ENCODE measurements at regions not wholly inside any gene's neighbourhood (a gene's known extent, or its start where the extent isn't known, plus 50 kb on each side); places are given as distances from the start of the nearest gene placed in this dataset.
A peak's percentile ranks its signal among the peaks of the same experiment; 100 is the strongest.

DNA sequence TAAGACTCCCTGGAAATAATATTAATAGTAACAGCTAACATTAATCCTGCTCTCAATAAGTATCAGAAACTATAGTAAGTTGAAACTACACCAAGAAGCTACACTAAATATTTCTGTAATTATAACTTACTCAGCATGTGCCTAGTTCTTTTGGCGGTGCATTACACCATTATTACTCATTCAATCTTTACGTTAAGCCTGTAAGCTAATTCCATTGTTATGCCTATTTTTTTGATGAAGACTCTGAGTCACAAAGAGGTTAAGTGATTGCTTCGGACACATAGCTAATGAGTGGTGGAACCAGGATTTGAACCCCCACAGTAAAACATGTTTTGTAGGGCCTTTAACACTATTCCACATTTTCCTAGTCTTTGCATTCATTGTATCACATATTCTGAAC is 111.6 kb downstream of the RASSF10 start:
- peaks cover 23% of the 10 kb centered on the region for H3K36me3 Mint-ChIP-seq (ENCODE audit: low read depth)
- TF ChIP-seq, protein P1, sequence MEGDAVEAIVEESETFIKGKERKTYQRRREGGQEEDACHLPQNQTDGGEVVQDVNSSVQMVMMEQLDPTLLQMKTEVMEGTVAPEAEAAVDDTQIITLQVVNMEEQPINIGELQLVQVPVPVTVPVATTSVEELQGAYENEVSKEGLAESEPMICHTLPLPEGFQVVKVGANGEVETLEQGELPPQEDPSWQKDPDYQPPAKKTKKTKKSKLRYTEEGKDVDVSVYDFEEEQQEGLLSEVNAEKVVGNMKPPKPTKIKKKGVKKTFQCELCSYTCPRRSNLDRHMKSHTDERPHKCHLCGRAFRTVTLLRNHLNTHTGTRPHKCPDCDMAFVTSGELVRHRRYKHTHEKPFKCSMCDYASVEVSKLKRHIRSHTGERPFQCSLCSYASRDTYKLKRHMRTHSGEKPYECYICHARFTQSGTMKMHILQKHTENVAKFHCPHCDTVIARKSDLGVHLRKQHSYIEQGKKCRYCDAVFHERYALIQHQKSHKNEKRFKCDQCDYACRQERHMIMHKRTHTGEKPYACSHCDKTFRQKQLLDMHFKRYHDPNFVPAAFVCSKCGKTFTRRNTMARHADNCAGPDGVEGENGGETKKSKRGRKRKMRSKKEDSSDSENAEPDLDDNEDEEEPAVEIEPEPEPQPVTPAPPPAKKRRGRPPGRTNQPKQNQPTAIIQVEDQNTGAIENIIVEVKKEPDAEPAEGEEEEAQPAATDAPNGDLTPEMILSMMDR (IDR thresholded peaks at IDR 0.05): no peak
- H3K4me3 Mint-ChIP-seq: peak overlapping the region; percentile 56
- peak overlapping the region; percentile 88 for H3K27ac Mint-ChIP-seq
- peaks cover 59% of the 10 kb centered on the region for H3K4me1 Mint-ChIP-seq (ENCODE audit: low read depth)
- peak; percentile 69 for DNase-seq
- peaks cover 10% of the 10 kb centered on the region; the same call in 1 of the 2 replicates for H3K9me3 Mint-ChIP-seq
- no peaks in the 10 kb centered on the region for H3K27me3 Mint-ChIP-seq (ENCODE audit: insufficient read depth)

DNA sequence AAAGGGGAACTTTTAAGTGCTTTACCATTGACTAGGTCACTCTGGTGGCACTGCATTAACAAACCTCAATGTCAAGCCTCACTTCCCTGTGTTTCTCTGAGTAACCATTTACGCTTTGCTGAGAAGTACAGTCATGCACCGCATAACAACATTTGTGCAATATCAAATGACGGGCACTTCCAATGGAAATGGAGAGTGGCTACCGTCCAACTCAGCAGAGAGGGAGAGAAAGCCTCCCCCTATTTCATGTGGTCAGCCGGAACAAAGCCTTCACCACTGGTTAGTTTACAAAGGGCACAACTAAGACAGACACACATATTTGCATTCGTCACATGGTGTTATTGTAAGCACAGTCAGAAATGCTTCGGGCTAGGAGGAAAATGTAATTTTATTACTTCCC is 117.3 kb downstream of the RASSF10 start:
- no peak overlapping the region for H3K27ac Mint-ChIP-seq
- H3K4me1 Mint-ChIP-seq (ENCODE audit: low read depth): peaks cover 2% of the 10 kb centered on the region

DNA sequence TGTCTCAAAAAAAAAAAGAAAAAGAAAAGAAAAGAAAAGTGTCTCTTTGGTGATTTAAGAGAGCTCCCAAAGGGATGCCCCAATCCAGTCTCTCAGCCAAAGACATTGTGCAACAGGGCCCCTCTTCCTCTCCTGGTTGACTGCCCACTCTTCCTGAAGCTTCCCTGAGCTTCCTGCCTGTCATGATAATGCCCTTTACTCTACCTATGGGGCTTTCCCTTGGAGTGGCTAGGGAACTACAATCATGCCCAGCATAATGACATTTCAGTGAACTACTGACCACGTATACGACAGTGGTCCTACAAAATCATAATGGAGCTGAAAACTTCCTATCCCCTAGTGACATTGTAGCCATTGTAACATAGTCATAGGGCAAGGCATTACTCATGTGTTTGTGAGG is 118.0 kb downstream of the RASSF10 start:
- H3K4me3 Mint-ChIP-seq: no peak overlapping the region
- no peak overlapping the region for H3K27ac Mint-ChIP-seq
- H3K36me3 Mint-ChIP-seq (ENCODE audit: low read depth): peaks cover 22% of the 10 kb centered on the region
- no peak for DNase-seq
- TF ChIP-seq, protein P1 (IDR thresholded peaks at IDR 0.05): no peak
- peaks cover 5% of the 10 kb centered on the region; the same call in 1 of the 2 replicates for H3K27me3 Mint-ChIP-seq (ENCODE audit: insufficient read depth)
- H3K4me1 Mint-ChIP-seq (ENCODE audit: low read depth): no peaks in the 10 kb centered on the region
- H3K9me3 Mint-ChIP-seq: peaks cover 10% of the 10 kb centered on the region

More for the DNA sequence above, 117.3 kb downstream of the RASSF10 start:
- TF ChIP-seq, protein P1 (IDR thresholded peaks at IDR 0.05): no peak
- H3K27me3 Mint-ChIP-seq (ENCODE audit: insufficient read depth): peaks cover 5% of the 10 kb centered on the region; the same call in 1 of the 2 replicates
- H3K36me3 Mint-ChIP-seq (ENCODE audit: low read depth): peaks cover 23% of the 10 kb centered on the region
- no peak for DNase-seq
- no peak overlapping the region for H3K4me3 Mint-ChIP-seq
- peaks cover 10% of the 10 kb centered on the region for H3K9me3 Mint-ChIP-seq

DNA sequence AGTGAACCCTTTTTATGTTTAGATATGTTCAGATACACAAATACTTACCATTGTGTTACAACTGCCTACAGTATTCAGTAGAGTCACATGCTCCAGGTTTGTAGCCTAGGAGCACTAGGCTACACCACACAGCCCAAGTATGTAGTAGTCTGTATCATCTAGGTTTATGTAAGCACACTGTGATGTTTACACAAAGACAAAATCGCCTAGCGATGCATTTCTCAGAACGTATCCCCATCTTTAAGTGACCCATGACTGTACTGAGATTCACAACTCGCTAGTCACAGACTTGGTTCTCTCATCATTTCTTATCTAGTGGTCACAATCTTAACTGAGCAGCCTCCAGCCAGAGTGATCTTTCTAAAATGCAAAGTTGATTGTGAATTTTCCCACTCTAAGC is 119.2 kb downstream of the RASSF10 start:
- Mint-ChIP-seq H3K9me3 (peaks cover under 1% of the 10 kb centered on the region), H3K36me3 (ENCODE audit: low read depth) (peaks cover 10% of the 10 kb centered on the region), H3K4me1 (ENCODE audit: low read depth) (no peaks in the 10 kb centered on the region), H3K27me3 (ENCODE audit: insufficient read depth) (peaks cover 5% of the 10 kb centered on the region; the same call in 1 of the 2 replicates), H3K4me3 (no peak overlapping the region), H3K27ac (no peak overlapping the region)
- TF ChIP-seq, protein P1 (IDR thresholded peaks at IDR 0.05): no peak
- DNase-seq: no peak

DNA sequence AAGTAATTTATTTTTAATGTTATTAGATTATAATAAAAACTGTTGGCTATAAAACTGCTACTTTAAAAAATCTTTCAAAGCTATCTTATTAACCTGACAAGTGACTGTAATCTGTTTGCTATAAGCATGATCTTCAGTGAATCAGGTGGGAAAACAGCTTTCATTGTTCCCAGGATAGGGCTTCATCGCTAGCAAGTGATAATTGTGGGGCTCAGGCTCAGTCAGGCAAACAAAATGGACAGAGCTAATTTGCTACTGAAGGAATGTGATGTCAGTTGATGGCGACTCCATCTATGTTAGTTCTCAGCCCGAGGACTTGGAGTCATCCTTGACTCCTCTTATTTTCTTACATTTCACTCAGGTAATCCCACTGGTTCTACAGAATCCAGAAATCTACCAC is 125.0 kb downstream of the RASSF10 start:
- Mint-ChIP-seq H3K27me3 (ENCODE audit: insufficient read depth) (peaks cover 5% of the 10 kb centered on the region; the same call in 1 of the 2 replicates), H3K9me3 (no peaks in the 10 kb centered on the region; the same call in 1 of the 2 replicates), H3K4me3 (no peak overlapping the region), H3K27ac (no peak overlapping the region), H3K4me1 (ENCODE audit: low read depth) (peaks cover 34% of the 10 kb centered on the region), H3K36me3 (ENCODE audit: low read depth) (no peaks in the 10 kb centered on the region)
- TF ChIP-seq, protein P1 (IDR thresholded peaks at IDR 0.05): no peak
- no peak for DNase-seq

DNA sequence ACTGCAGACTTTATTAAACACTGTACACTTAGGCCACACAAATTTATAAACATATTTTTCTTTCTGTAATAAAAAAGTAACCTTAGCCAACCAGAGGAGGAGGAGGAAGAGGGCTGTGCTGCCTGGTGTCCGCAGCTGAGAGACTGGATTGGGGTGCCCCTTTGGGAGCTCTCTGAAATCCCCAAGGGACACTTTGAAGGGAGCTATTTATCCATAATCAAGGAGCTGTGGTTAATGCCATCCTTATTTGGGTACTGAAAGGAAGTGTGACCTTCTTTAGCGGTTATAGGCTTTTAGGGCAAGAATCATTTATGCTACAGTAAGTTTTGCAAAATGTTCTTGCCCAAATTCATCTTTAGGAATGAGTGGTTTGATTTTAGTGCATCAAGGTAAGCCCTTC is 125.8 kb downstream of the RASSF10 start:
- Mint-ChIP-seq H3K4me3 (no peak overlapping the region), H3K4me1 (ENCODE audit: low read depth) (peaks cover 35% of the 10 kb centered on the region)
- TF ChIP-seq, protein P1 (IDR thresholded peaks at IDR 0.05): no peak

More for the DNA sequence above, 125.8 kb downstream of the RASSF10 start:
- H3K36me3 Mint-ChIP-seq (ENCODE audit: low read depth): no peaks in the 10 kb centered on the region
- H3K27ac Mint-ChIP-seq: no peak overlapping the region
- H3K9me3 Mint-ChIP-seq: no peaks in the 10 kb centered on the region; the same call in 1 of the 2 replicates
- H3K27me3 Mint-ChIP-seq (ENCODE audit: insufficient read depth): no peaks in the 10 kb centered on the region
- no peak for DNase-seq

Data from HFFc6 (cell line).